HL-60 (cell line): ENCODE measurements at regions not wholly inside any gene's neighbourhood (a gene's known extent, or its start where the extent isn't known, plus 50 kb on each side); places are given as distances from the start of the nearest gene placed in this dataset.

ENCODE experiments used
- DNase-seq, 2 experiments: peaks; one replicate each; pipeline ENCODE4 v3.0.0-alpha.2; 2010 to 2020; ENCODE audit warnings: low read depth in 1 of 2, low spot score in 1 of 2
- H3K27ac ChIP-seq: fragments of 250-450 bp; sonication (Bioruptor Pico); replicated peaks from 2 replicates; pipeline ENCODE4 v1.5.1; 2020; ENCODE audit warnings: mild to moderate bottlenecking, moderate library complexity
- H3K27me3 ChIP-seq: fragments of 250-450 bp; sonication (Bioruptor Pico); 2 replicates; pipeline ENCODE4 v1.5.1; 2021; ENCODE audit warnings: mild to moderate bottlenecking, moderate library complexity; ENCODE audit not compliant: insufficient read depth, poor library complexity, severe bottlenecking
- H3K4me3 ChIP-seq: replicated peaks from 2 replicates; pipeline ENCODE4 v1.5.1; 2011; ENCODE audit warnings: mild to moderate bottlenecking, control low read depth, low read length; ENCODE audit not compliant: insufficient read depth
- GABPA ChIP-seq: IDR thresholded peaks from 2 replicates; pipeline ENCODE4 v1.6.1; 2012; ENCODE audit warnings: low read depth
- POLR2AphosphoS5 ChIP-seq: IDR thresholded peaks from 2 replicates; pipeline ENCODE4 v1.6.1; 2012; ENCODE audit warnings: low read depth
- SPI1 ChIP-seq: IDR thresholded peaks from 2 replicates; pipeline ENCODE4 v1.6.1; 2012; ENCODE audit warnings: low read depth, mild to moderate bottlenecking, borderline replicate concordance
- TF ChIP-seq, protein P1 (sequence below): IDR thresholded peaks from 2 replicates; pipeline ENCODE4 v1.6.1; 2012; ENCODE audit warnings: low read depth; ENCODE audit not compliant: insufficient replicate concordance
- TF ChIP-seq, protein P2 (sequence below): IDR thresholded peaks from one replicate; pipeline ENCODE4 v1.5.1; 2011; ENCODE audit warnings: low read length, control low read depth, inconsistent platforms; ENCODE audit not compliant: insufficient read depth

DNA sequence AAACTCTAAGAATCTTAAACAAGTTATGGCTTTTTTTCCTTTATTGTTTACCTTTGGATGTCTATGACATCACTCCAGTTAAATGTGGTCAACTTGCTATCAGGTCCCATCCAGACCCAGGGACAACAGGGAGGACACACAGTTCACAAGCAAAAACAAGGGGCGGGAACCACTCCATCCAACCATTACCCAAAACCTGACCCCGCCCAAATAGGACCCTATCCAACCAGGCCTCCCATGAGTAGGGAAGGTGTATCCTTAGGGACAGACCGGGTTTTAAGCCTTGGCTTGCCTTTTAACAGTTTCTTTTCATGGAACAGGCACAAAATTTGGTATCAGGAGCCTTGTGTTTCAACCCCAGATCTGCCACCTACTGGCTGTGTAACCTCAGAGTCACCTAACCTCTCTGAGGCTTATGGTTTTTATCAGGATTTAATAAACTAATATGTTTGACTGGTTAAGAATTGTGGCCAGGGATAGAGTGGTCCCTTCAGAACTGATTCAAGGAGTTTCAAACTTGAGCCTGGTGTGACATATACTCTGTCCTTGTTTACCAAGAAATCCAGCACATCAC, 127.7 kb upstream of the RAD23B start:
- no peak for TF ChIP-seq GABPA
- TF ChIP-seq, protein P1, sequence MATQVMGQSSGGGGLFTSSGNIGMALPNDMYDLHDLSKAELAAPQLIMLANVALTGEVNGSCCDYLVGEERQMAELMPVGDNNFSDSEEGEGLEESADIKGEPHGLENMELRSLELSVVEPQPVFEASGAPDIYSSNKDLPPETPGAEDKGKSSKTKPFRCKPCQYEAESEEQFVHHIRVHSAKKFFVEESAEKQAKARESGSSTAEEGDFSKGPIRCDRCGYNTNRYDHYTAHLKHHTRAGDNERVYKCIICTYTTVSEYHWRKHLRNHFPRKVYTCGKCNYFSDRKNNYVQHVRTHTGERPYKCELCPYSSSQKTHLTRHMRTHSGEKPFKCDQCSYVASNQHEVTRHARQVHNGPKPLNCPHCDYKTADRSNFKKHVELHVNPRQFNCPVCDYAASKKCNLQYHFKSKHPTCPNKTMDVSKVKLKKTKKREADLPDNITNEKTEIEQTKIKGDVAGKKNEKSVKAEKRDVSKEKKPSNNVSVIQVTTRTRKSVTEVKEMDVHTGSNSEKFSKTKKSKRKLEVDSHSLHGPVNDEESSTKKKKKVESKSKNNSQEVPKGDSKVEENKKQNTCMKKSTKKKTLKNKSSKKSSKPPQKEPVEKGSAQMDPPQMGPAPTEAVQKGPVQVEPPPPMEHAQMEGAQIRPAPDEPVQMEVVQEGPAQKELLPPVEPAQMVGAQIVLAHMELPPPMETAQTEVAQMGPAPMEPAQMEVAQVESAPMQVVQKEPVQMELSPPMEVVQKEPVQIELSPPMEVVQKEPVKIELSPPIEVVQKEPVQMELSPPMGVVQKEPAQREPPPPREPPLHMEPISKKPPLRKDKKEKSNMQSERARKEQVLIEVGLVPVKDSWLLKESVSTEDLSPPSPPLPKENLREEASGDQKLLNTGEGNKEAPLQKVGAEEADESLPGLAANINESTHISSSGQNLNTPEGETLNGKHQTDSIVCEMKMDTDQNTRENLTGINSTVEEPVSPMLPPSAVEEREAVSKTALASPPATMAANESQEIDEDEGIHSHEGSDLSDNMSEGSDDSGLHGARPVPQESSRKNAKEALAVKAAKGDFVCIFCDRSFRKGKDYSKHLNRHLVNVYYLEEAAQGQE, result no peak
- TF ChIP-seq, protein P2, sequence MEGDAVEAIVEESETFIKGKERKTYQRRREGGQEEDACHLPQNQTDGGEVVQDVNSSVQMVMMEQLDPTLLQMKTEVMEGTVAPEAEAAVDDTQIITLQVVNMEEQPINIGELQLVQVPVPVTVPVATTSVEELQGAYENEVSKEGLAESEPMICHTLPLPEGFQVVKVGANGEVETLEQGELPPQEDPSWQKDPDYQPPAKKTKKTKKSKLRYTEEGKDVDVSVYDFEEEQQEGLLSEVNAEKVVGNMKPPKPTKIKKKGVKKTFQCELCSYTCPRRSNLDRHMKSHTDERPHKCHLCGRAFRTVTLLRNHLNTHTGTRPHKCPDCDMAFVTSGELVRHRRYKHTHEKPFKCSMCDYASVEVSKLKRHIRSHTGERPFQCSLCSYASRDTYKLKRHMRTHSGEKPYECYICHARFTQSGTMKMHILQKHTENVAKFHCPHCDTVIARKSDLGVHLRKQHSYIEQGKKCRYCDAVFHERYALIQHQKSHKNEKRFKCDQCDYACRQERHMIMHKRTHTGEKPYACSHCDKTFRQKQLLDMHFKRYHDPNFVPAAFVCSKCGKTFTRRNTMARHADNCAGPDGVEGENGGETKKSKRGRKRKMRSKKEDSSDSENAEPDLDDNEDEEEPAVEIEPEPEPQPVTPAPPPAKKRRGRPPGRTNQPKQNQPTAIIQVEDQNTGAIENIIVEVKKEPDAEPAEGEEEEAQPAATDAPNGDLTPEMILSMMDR, result no peak
- TF ChIP-seq SPI1, result no peak
- TF ChIP-seq POLR2AphosphoS5, result no peak
- no peak for DNase-seq
- Histone ChIP-seq H3K27ac (no peak overlapping the region), H3K4me3 (no peak overlapping the region), H3K27me3 (no peaks in the 10 kb centered on the region)

DNA sequence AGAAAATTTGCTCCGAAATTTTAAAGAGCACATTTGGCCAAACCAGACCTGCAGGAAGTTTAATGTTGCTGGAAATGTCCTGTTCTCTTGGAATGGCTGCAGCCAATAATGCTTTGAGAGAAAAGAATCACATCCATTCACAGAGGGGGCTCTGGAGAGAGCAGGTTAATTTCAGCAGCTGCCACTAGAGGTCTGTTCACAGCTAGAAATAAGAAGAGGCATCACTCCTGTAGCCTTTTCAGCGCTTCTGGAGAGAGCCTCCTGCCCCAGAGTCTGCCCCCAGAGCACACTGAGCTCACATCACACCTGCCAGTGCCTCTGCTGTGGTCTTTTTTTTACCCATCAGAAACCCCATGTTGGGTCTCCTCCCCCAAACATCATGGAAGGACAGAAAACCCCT, 124.8 kb upstream of the RAD23B start:
- Histone ChIP-seq H3K27ac (no peak overlapping the region), H3K27me3 (no peaks in the 10 kb centered on the region), H3K4me3 (no peak overlapping the region)
- TF ChIP-seq, protein P1, result no peak
- TF ChIP-seq GABPA (no peak), POLR2AphosphoS5 (no peak), SPI1 (no peak)
- TF ChIP-seq, protein P2, result no peak
- DNase-seq, result no peak

DNA sequence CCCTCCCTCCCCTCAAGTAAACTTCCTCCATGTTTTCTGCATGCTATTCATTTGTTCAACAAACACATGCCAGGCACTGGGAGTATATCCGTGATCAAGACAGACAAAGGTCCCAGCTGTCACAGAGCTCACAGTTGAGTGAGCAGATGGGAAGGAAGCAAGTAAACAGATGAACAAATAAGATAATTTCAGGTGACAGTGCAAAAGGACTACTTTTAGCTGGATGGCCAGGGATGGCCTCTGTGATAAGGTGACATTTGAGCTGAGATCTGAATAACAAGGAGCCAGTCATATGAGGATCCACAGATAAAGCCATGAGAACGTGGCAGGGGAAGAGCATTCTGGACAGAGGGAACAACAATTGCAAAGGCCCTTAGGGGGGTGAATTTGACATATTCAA, 121.7 kb upstream of the RAD23B start:
- Histone ChIP-seq H3K4me3 (no peak overlapping the region), H3K27me3 (no peaks in the 10 kb centered on the region), H3K27ac (no peak overlapping the region)
- no peak for DNase-seq
- TF ChIP-seq, protein P1, result no peak
- TF ChIP-seq SPI1, result no peak
- TF ChIP-seq GABPA, result no peak
- no peak for TF ChIP-seq POLR2AphosphoS5
- TF ChIP-seq, protein P2, result no peak
